ENCODE measurements at regions not wholly inside any gene's neighbourhood (a gene's known extent, or its start where the extent isn't known, plus 50 kb on each side); places are given as distances from the start of the nearest gene placed in this dataset.
"Not testable (repeated sequence)": the region's sequence is repeated elsewhere in the genome, so short reads cannot be mapped to it uniquely, and the experiment has no call there.

DNA sequence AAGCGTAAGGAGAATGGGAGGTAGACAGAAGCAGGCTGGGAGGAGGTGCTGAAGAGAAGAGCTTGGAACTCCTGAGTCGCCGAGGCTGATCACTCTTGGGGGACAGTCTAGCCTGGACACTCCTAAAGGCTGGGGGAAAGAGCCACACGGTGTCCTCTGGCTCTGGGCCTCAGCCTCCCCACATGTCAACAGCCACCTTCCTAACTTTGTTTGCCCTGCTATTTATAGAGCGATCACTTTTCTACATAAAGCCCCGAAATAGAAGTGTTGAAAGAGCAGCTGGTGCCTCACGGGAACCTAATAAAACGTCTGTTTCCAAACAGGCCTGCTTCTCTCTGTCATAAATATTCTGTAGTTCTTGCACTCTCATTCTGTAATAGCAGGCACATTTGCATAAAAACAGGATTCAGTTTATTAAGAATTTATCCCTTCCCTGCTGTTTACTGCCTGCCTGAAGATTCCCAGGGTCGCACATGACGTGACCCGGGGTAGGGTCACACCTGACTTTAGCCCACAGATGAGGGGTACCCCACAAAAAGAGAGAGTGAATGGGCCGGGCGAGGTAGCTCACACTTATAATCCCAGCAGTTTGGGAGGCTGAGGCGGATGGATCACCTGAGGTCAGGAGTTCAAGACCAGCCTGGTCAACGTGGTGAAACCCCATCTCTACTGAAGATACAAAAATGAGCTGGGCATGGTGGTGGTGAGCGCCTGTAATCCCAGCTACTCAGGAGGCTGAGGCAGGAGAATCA lies 212.5 kb downstream of the TOMM20 start:
- no peak for DNase-seq

DNA sequence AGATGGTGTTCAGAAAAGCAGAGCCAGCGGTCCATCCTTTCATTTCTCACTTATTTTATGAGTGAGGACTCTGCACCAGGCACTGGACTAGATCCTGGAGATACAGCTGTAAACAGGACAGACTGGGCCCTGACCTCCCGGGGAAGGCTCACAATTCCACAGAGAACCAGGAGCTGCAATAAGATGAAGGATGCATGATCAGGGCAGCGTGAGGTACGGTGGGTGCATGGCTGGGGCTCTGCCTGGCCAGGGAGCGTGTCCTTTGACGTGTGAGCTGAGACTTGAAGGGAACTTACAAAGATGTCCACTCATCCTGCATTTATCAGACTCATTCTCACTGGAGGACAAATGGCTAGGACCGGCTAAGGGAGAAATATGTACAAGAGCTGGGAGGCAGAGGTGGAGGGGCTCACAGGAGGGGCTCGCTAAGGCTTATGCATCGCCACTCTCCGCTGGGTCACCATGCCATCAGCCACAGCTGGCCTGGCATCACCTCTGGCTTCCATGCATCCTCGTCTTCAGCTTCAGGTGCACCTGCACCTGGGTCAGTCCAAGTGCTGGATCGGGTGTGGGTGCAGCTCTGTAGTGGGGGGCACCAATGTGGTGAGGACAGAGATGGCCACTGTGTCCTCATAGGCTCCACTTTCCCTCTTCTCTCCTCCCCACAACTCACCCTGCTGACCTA lies 213.9 kb downstream of the TOMM20 start:
- no peak for DNase-seq

DNA sequence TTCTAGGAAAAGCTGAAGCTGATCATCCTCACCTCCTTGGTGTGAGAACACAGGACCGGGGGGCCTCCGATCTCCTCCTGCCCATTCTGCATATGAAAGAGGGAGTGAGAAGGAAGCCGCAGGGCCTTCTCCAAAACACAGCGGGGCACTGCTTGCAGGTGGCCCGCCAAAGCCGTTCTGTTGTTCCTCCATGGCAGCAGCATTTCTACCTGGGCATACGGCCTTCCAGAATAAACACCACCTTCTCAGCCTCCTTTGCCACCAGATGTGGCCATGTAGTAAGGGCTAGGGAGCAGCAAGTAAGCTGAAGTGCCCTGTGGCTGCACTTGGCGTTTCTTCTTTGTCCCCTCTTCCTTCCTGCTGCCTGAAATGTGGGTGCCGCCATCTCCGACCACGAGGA lies 214.9 kb downstream of the TOMM20 start:
- no peak for DNase-seq

DNA sequence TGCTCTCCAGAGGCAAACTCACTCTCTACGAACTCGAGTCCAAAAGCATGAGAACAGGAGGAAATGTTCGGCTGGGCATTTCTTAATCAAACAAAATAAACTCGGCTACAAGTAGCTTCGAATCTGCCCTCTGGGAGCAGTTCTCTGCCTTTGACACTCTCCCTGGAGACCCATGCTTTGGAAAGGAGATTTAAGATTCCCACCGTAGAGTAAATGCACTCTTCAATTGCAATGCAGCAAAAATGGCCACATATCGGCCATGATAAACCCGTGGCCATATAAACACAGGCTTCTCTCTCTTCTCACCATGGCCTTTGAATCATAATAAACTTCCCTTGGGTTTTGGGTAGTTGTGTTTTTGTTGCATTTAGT lies 215.4 kb downstream of the TOMM20 start:
- no peak for DNase-seq

DNA sequence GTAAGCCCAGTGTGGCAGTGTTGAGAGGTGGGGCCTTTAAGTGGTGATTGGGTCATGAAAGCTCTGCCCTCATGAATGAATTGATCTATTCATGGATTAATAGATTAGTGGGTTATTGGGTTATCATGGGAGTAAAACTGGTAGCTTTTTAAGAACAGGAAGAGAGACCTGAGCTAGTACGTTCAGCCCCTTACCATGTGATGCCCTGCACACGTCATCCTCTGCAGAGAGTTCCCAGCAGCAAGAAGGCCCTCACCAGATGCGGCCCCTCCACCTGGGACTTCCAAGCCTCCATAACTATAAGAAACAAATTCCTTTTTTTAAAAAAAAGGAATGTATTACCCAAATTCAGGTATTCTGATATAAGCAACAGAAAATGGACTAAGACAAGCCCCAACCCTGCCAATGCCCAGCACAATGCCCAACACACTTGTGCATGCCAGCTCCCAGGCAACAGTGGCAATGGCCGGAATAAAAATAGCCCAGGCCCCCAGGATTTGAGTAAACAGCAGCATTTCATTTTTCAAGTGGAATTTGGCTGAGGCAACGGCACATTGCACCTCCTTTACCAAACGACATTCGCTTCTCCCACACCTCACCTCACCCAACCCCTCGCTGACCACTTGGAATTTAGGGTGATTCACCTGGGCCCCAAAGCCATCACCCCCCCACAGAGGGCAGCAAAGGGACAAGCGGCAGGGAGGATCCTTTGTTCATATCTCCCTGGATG lies 215.9 kb downstream of the TOMM20 start:
- DNase-seq: no peak

DNA sequence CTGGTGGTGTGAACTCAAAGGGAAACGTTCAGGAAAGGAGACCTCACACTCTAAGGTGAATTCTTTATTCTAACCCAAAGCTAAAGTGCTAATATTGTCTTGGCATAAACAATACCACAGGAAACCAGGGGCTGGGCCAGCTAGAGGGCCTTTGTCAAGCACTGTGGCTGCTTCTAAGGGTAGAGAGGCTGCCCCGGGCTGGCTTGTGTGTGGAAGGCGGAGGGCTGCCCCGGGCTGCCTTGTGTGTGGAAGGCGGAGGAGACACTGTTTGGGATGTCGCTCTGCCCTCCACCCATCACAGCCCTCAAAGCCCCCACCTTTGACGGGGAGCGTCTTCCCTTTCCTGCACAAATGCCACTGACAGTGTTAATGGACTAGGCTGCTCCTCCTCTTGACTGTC lies 216.8 kb downstream of the TOMM20 start:
- no peak for DNase-seq

DNA sequence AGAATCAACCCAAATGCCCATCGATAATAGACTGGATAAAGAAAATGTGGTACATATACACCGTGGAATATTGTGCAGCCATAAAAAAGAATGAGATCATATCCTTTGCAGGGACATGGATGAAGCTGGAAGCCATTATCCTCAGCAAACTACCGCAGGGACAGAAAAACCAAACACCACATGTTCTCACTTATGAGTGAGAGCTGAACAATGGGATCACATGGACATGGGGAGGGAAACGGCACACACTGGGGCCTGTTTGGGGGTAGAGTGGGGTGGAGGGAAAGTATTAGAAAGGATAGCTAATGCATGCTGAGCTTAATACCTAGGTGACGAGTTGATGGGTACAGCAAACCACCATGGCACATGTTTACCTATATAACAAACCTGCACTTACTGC lies 217.5 kb downstream of the TOMM20 start:
- DNase-seq: not testable (repeated sequence)

DNA sequence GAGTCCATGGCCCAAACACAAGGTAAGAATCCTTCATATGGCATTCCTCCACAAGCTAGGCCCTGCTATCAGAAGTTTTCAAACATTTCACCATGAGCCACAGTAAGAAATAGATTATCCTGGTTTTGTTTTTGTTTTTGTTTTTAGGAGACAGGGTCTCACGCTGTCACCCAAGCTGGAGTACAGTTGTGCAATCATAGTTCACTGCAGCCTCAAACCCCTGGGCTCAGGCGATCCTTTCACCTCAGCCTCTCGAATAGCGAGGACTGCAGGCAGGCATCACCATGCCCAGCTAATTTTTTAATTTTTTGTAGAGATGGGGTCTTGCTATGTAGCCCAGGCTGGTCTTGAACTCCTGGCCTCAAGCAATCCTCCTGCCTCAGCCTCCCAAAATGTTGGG lies 218.8 kb downstream of the TOMM20 start:
- no peak for DNase-seq

DNA sequence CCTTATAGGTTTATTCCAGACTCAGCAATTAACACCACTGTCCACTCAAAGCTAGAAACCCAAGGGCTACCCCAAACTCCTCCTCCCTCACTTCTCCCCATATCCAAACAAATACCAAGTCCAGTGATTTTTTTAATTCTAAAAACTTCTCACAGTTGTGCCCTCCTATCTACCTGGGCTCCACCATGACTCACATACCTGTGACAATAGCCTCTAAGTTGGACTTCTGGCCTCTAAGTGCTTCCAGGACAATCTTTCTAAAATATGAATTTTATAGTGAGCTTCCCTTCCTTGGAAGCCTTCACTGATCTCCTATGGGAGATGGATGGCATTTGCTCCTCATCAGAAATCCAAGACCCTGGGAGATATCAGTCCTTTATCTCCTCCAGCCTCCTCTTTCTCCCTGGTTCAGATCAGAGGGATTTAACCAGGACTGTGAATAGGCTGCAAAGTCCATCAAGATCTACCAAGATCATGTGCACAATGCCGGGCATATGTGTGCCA lies 219.3 kb downstream of the TOMM20 start:
- no peak for DNase-seq

DNA sequence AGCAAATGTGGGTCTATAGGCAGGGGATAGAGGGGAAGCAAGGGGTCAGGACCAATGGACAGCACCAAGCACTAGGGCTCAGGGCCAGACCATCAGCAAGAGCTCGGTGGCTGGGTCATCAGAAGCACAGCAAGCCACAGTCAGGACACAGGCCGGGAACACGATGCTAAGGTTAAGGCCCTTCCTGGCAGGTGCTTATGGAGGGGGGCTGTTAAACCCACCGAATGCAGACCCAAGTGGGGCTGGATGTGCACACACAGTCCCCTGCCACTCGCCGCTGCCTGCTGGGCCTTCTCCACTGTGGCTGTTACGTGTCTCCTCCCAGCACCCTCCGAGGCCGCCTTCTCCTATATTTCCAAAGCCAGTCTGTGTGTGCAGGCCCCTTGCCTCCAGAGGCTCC lies 220.1 kb downstream of the TOMM20 start:
- DNase-seq: no peak

DNA sequence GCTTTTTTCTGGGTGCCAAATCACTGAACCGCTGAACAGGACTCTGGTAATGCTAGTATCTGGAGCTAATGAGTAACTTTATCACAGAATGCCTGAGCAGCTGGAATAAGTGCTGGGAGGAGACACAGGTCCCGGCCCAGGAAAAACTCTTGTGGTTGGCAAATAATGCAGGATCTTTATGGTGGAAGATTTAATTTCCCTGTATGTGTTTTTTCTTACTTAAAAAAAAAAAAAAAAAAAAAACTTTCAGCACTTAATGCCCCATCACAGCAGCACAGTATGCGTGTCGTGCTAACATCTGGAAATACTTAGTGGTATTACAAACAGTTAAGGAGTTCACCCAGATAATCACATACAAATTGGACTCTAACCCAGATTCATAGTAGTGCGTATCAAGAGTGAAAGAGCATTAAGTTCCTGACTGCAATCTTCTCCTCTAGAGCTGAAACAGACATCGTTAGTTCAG lies 220.7 kb downstream of the TOMM20 start:
- DNase-seq: no peak

DNA sequence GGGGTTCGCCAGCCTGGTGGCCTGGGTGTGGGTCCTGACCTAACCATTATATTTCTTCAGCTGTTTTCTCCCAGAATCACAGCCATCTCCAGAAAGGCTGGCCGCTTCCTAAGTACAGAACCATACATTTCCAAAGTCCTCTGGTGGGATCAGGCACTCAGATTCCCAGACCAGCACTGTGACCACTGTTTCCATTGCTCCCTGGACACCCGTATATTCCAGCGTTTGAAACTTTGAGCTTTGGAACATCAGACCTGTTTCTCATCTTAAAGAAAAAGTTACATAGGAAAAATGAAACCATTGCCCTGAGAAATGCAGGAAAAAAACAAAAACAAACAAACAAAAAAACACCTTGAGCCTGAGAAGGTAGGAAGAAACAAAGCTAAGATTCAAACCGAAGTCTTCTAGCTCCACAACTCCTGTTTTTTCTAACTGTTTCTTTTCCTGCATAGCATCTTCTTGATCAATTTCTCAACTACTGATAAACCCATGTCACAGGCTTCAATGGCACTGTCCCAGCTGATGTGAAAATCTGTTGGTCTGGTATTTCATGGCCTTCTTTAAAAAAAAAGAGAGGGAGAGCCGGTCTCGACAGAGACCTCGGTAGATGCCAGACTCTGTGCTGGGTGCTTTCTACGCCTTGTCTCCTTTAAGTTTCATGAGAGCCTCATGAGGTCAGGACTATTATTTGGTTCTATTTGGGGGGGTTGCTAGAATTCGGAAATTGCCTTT lies 221.3 kb downstream of the TOMM20 start:
- no peak for DNase-seq

DNA sequence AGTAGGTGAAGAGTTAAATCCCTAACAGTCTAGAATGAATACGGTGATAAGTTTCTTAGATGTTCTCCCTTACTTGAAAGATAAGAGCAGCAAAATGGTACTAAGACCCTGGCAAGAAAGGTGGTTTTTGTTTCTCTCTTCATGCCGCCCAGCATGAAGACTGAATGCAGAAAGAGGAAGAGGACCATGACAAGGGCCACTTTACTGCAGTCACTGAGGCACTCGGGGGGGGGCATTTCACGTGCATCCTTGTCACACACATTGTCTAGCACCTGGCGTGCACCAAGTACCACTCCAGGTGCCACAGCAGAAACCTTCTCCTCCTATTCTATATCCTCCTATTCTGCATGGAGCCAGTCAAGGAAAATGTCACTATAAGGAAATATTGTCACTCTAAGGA lies 222.0 kb downstream of the TOMM20 start:
- no peak for DNase-seq

DNA sequence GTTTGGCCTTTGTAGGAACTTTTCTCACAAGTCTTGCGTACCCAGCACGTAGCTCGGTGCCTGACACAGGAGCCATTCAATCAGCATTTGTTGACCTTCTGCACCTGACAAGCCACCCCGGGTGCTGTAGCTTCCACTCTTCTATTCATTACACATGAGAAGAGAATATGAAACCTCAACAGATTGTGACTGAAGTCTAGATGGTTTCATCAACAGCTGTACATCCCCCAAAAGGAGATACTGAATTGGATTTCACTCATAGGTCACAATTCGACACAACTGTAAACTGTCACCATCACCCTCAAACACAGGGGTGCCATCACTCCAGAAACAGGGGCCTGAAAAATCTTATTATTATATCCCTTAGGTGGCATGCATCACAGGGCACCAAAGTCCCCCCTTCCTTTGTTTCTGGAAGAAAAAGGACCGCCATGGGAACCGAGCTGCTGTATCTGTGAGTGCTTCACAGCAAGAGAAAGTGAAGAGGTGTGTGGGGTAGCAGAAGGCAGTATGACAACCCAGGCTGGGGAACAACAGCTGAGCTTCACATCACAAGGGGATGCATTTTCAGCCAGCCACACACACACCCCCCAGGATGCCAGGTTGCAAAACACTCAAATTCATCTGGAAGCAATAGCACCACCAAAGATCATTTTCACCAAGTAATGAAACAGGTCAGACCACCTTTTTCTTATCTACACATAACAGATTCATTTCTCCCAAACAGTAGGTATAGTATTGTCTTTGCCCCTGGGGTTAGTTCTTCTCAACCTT lies 225.7 kb downstream of the TOMM20 start:
- DNase-seq: no peak

DNA sequence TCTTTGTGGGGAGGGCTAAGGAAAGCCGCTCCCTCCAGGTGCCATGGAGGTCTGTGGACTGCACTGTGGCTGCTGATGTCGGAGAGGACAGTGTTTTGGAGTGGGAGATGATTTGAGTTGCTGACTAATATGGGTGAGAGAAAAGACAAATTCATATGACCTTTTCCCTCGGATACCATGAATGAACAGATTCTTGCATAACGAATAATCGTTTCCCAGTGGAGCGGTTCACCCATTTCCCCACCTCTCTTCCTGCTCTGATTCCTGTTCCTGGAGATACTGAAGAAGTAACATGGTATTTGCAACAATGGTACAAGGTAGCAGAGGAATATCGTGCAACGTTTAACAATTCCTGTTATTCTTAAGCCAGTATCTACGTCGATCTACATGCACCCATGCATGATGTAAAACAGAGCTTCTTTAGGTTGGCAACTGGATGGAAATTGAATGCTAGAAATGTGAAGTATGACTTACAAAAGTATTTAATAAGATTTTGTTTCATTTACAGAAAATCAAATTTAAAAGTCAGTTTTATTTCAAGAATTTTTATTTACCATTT lies 227.1 kb downstream of the TOMM20 start:
- DNase-seq: no peak

DNA sequence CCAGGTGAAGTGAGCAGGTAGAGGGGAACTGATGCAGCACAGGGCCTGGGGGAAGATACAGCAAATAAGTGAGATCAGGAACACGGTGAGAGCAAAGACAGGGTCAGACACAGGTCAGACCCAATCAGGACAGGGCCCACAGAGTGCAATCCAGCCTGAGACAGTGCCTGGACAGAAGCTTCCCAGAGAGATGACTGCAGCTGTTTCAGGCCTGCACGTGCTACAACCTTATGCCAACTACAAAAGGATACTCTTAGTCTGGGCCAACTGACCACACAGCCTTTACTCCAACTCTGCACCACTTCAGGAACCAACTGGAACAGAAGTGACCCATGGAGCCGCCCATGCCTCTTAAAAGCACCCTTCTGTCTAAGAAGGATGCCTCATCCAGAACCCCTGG lies 228.0 kb downstream of the TOMM20 start:
- no peak for DNase-seq

DNA sequence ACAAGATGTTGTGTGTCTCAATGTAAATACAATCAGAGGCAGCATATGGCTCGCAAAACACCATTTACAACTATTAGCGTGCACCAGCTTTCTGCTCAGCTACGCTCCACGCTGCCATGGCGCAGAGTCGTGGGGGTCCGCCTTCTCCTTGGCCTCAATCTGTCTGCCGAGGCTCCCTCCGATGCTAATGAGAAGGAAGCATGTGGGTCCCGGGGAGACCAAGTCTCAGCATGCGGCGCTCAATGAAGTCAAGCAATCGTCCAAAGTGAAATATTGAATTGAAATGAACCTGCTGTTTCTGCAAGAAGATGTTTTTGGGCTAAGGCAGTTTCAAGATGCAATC lies 228.9 kb downstream of the TOMM20 start:
- no peak for DNase-seq

DNA sequence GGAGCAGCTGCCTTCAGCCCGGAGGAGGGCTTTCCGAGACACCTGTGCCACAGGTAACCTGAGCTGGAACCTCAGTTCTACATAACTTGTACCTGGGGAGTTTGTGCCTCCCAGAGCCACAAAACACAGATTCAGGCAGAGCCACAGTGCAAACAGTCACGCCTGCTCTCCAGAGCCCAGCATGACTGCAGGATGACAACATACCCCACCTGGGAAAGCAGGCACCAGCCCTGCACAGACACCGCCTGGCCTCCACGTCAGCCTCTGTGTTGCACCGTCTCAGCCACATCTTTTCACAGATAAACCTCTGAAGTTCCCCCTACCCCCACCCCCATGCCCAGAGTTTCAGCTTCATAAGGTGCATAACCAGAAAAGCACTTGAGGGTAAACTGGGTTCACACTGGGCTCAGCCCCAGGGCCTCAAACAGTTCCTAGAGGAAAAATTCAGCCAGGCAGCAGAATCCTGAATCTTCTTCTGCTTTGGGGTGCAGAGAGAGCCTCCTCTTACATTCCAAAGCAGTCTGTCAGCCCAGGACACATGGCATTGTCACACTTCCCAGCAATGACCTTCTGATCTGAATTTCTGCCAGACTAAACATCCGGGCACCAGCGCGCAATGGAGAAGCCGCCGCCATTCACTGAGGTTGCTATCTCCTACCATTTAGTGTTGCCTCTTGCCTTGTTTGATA lies 229.5 kb downstream of the TOMM20 start:
- DNase-seq: no peak

DNA sequence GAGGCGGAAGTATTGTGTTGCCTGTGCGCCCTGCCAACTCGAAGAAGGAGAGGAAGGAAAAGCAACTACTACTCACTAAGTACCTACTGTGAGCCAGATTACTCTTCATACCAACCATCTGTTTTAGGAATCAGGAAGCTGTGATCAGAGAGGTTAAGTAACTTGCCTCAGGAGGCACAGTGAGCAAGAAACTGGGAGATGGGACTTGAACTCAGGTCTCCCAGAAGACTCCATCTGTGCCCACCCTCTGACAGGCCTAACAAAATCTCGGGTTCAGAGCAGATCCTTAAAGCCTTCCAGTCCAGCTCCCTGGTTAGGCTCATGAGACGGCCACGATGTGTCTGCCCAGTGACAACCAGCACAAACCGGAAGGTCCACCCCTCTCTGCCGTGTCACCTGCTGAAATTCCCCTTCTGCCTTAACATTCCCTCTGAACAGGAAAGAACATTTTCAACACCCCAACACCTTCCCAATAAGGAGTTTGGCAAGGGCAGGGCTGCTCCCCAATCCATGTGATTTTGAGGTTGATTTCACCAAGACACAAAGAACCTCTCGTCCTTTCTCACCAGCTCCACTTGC lies 230.1 kb downstream of the TOMM20 start:
- no peak for DNase-seq

DNA sequence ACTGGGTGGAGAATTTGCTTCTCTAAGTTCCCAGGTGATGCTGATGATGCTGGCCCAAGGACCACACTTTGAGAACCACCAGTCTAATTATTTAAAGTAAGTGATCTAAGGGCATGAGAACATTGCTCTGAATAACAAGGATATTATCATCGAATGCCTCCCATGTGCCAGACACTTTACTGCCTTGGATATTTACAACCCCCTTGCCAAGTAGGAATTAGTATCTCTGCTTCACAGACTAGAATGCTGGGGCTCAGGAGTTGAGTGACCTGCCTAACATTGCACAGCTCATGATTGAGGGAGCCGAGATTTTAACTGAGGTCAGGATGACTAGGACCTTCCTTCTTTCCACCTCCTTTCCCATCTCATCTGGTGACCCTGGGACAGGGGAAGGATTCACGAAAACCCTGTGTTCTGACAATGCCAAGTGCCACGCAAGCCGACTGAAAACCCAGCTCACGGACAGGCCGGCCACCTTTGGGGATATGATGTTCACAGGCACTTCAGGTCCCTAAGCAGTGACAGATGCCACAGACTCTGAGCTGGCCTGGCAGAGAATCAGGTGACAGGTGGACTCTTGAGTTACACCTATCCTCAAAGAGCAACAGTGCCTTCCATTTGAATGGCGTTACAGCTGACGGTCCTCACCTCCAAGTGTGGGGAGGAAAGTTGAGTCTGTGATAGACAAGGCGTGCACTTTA lies 230.7 kb downstream of the TOMM20 start:
- DNase-seq: no peak

DNA sequence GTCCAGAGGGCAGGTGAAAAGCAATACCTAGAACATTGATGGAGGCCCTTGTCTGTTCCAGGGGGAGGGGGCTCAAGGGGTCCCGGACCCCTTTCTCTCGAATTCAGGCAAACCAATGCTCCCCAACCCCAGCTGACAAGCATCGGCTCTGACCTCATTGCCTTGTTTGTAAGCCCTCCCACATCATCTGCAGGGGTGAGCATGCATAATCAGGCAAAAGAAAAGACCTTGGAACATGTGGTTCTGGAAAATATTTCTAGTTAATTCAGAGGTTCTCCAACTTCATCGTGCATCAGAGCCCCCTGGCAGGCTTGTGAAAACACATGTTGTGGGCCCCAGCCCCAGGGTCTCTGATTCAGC lies 231.3 kb downstream of the TOMM20 start:
- no peak for DNase-seq
